K562 (cell line): ENCODE measurements at regions not wholly inside any gene's neighbourhood (a gene's known extent, or its start where the extent isn't known, plus 50 kb on each side); places are given as distances from the start of the nearest gene placed in this dataset.

Experiments
- ATAC-seq: fragments of 200-7000 bp; cut with Tn5 transposase; 3 replicates; pipeline ENCODE4 v1.9.1; 2020; ENCODE audit warnings: moderate library complexity
- BruUV-seq: library from RNA; stranded (reverse); fragments of 400-500 nt; replicated peaks from 2 replicates; lab custom pipeline; 2021; lab: Mats Ljungman, UMichigan
- CTCF ChIA-PET: fragments of 300-600 bp; formaldehyde crosslinking; extraction: SDS; loops from one replicate; lab custom pipeline; 2021; ENCODE audit warnings: low intra/inter-chr PET ratio; lab: Yijun Ruan, JAX
- POLR2A ChIA-PET: fragments of 300-600, 350-650 bp; sonication (Branson Sonifier 250); formaldehyde crosslinking; extraction: SDS; loops from one replicate; lab custom pipeline; 2021; ENCODE audit warnings: antibody characterized with exemption, inconsistent platforms; lab: Yijun Ruan, JAX
- DNase-seq, 4 experiments: peaks; one replicate each; pipeline versions ENCODE4 v3.0.0 to v3.0.0-alpha.2; 2011 to 2018; ENCODE audit warnings: low spot score in 3 of 4, mixed read lengths in 3 of 4; ENCODE audit errors: extremely low read depth in 1 of 4
- FAIRE-seq: peaks from 2 replicates; lab custom pipeline; 2011; peaks lifted over from hg19 to GRCh38; lab: Jason Lieb, UNC
- H2AFZ ChIP-seq: 2 replicates; pipeline ENCODE4 v1.6.0; 2011; ENCODE audit warnings: low read depth, low read length, control low read depth, inconsistent platforms
- H3K27ac ChIP-seq: fragments of 200-600 bp; 3 replicates; pipeline ENCODE4 v1.8.0; 2011; ENCODE audit warnings: low read depth, mild to moderate bottlenecking, control low read depth, inconsistent platforms, low read length, moderate library complexity, mixed read lengths; ENCODE audit errors: extremely low read depth
- H3K27me3 ChIP-seq, 2 experiments: fragments of 300-600 bp in 1 of 2; 2 replicates in 1 of 2; 3 replicates in 1 of 2; pipeline versions ENCODE4 v1.6.0 to v1.8.0; 2011; ENCODE audit warnings: inconsistent platforms in 2 of 2, low read length in 2 of 2, mild to moderate bottlenecking in 1 of 2, mixed read lengths in 1 of 2, moderate library complexity in 1 of 2; ENCODE audit not compliant: control insufficient read depth in 2 of 2, insufficient read depth in 2 of 2
- H3K36me3 ChIP-seq: fragments of 300-600 bp; 3 replicates; pipeline ENCODE4 v1.8.0; 2011; ENCODE audit warnings: mild to moderate bottlenecking, low read length, inconsistent platforms; ENCODE audit not compliant: control insufficient read depth, insufficient read depth
- H3K4me1 ChIP-seq, 2 experiments: fragments of 200-600 bp in 1 of 2; replicated peaks in 1 of 2; 2 replicates in 1 of 2; 3 replicates in 1 of 2; pipeline versions ENCODE4 v1.5.1 to v1.8.0; 2011; ENCODE audit warnings: inconsistent platforms in 2 of 2, low read length in 2 of 2, mild to moderate bottlenecking in 1 of 2, mixed read lengths in 1 of 2, moderate library complexity in 1 of 2; ENCODE audit not compliant: control insufficient read depth in 2 of 2, insufficient read depth in 2 of 2
- H3K4me2 ChIP-seq: 2 replicates; pipeline ENCODE4 v1.6.1; 2011; ENCODE audit warnings: low read length, control low read depth, inconsistent platforms, mixed read lengths; ENCODE audit not compliant: insufficient read depth
- H3K4me3 ChIP-seq: fragments of 200-600 bp; sonication (generic), shearing (Covaris generic); 2 replicates; pipeline ENCODE4 v1.5.1; 2016; ENCODE audit warnings: control low read depth, inconsistent platforms
- H3K79me2 ChIP-seq: fragments of 200-600 bp; 3 replicates; pipeline ENCODE4 v1.8.0; 2011; ENCODE audit warnings: low read length, inconsistent platforms; ENCODE audit not compliant: control insufficient read depth, insufficient read depth
- H3K9ac ChIP-seq, 2 experiments: 2 replicates each; pipeline versions ENCODE4 v1.6.0 to v1.6.1; 2011; ENCODE audit warnings: low read depth in 2 of 2, low read length in 2 of 2, control low read depth in 1 of 2, inconsistent platforms in 1 of 2, mild to moderate bottlenecking in 1 of 2, mixed read lengths in 1 of 2; ENCODE audit not compliant: insufficient read depth in 1 of 2
- H3K9me1 ChIP-seq: one replicate; pipeline ENCODE4 v1.6.0; 2011; ENCODE audit warnings: inconsistent platforms, mild to moderate bottlenecking, low read length, moderate library complexity; ENCODE audit not compliant: control insufficient read depth, insufficient read depth
- H3K9me3 ChIP-seq: replicated peaks from 2 replicates; pipeline ENCODE4 v1.5.1; 2011; ENCODE audit warnings: low read depth, low read length, inconsistent platforms; ENCODE audit not compliant: control insufficient read depth, insufficient read depth
- H4K20me1 ChIP-seq: replicated peaks from 2 replicates; pipeline ENCODE4 v1.6.1; 2011; ENCODE audit warnings: low read length, inconsistent platforms, mixed read lengths; ENCODE audit not compliant: control insufficient read depth, insufficient read depth
- ATF7 ChIP-seq: fragments of 450-650 bp; IDR thresholded peaks from 2 replicates; pipeline ENCODE4 v1.7.1; 2014; ENCODE audit warnings: mild to moderate bottlenecking, moderate library complexity
- CBFA2T2 ChIP-seq: fragments of 450-650 bp; conservative IDR thresholded peaks from 2 replicates; pipeline ENCODE4 v1.6.1; 2017; ENCODE audit warnings: mild to moderate bottlenecking
- CXXC5 ChIP-seq: fragments of 250-450 bp; sonication (Bioruptor Pico); IDR thresholded peaks from 2 replicates; pipeline ENCODE4 v1.8.0; 2022; ENCODE audit warnings: inconsistent platforms, mild to moderate bottlenecking, moderate library complexity
- EGR1 ChIP-seq: fragments of 450-650 bp; conservative IDR thresholded peaks from 2 replicates; pipeline ENCODE4 v1.6.1; 2017; ENCODE audit warnings: mild to moderate bottlenecking
- JUN ChIP-seq, 2 experiments: sonication (generic) in 1 of 2; formaldehyde crosslinking in 1 of 2; IDR thresholded peaks; 2 replicates each; pipeline versions ENCODE4 v1.6.1 to v1.8.0; 2012 to 2022; ENCODE audit warnings: borderline replicate concordance in 2 of 2, mild to moderate bottlenecking in 2 of 2, improper control_type of control experiment in 1 of 2, low read depth in 1 of 2, low read length in 1 of 2, missing genetic modification reagents in 1 of 2
- OTX1 ChIP-seq: fragments of 450-650 bp; formaldehyde crosslinking; IDR thresholded peaks from 2 replicates; pipeline ENCODE4 v1.4.0; 2022; ENCODE audit warnings: mild to moderate bottlenecking
- POLR2H ChIP-seq: IDR thresholded peaks from 2 replicates; pipeline ENCODE4 v1.6.1; 2016; ENCODE audit warnings: missing genetic modification characterization, low read depth, mild to moderate bottlenecking, control low read depth, missing compliant biosample characterization, moderate library complexity
- TEAD2 ChIP-seq: fragments of 450-650 bp; IDR thresholded peaks from 2 replicates; pipeline ENCODE4 v1.6.1; 2016; ENCODE audit warnings: missing genetic modification characterization, control low read depth, missing compliant biosample characterization
- ZNF764 ChIP-seq: fragments of 250-450 bp; sonication (Bioruptor Pico); IDR thresholded peaks from 2 replicates; pipeline ENCODE4 v1.4.0; 2020; ENCODE audit warnings: low read depth, mild to moderate bottlenecking, moderate library complexity
- WGBS: fragments of 100-300 bp; shearing (Covaris generic); methylation state at CpG from one replicate; pipeline ENCODE4 v1.1.6; 2016; ENCODE audit warnings: low coverage, mixed read lengths; ENCODE audit not compliant: insufficient coverage; ENCODE audit errors: missing lambda C conversion rate; 5-methylcytosine and 5-hydroxymethylcytosine counted together
- in situ Hi-C: fragments of 300-500 bp; cut with MboI; formaldehyde crosslinking; loops from 4 replicates; pipeline ENCODE4 v1.15.0; 2018; ENCODE audit warnings: inconsistent platforms, mixed read lengths
- intact Hi-C: fragments of 100-400 bp; cut with micrococcal nuclease; formaldehyde crosslinking; loops from 2 replicates; pipeline ENCODE4 v1.14.2; 2022
- TF ChIP-seq, protein P1 (sequence below), 2 experiments: fragments of 450-650 bp; conservative IDR thresholded peaks; 2 replicates each; pipeline ENCODE4 v1.6.1; 2017; ENCODE audit warnings: mild to moderate bottlenecking in 2 of 2, moderate library complexity in 2 of 2
- TF ChIP-seq, protein P2 (sequence below): fragments of 250-450 bp; sonication (Bioruptor Pico); IDR thresholded peaks from 2 replicates; pipeline ENCODE4 v1.8.0; 2022; ENCODE audit warnings: moderate library complexity, mild to moderate bottlenecking, inconsistent platforms

DNA sequence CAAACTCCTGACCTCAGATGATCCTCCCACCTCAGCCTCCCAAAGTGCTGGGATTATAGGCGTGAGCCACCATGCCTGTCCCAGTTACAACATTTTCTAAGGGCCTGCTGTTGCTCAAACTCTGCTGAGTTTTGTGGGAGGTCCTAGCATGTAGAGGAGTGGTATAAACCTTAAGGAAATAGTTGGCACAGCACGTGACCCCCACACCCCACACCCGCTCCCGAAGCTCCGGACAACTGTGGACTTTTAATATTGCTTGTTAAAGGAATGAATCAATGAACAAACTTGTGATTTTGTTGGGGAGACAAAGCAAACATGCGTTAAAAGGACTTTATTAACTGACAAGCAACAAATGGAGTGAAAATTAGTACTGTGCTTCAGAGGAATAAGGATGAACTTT, 137.8 kb upstream of the GATA6 start (continued):
- TF ChIP-seq OTX1 (CRISPR knock-in tag) (no peak), POLR2H (tag) (no peak), ATF7 (no peak), ZNF764 (CRISPR knock-in tag) (no peak)
- TF ChIP-seq, protein P1, sequence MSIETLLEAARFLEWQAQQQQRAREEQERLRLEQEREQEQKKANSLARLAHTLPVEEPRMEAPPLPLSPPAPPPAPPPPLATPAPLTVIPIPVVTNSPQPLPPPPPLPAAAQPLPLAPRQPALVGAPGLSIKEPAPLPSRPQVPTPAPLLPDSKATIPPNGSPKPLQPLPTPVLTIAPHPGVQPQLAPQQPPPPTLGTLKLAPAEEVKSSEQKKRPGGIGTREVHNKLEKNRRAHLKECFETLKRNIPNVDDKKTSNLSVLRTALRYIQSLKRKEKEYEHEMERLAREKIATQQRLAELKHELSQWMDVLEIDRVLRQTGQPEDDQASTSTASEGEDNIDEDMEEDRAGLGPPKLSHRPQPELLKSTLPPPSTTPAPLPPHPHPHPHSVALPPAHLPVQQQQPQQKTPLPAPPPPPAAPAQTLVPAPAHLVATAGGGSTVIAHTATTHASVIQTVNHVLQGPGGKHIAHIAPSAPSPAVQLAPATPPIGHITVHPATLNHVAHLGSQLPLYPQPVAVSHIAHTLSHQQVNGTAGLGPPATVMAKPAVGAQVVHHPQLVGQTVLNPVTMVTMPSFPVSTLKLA (conservative IDR thresholded peaks at IDR 0.05) = no peak

DNA sequence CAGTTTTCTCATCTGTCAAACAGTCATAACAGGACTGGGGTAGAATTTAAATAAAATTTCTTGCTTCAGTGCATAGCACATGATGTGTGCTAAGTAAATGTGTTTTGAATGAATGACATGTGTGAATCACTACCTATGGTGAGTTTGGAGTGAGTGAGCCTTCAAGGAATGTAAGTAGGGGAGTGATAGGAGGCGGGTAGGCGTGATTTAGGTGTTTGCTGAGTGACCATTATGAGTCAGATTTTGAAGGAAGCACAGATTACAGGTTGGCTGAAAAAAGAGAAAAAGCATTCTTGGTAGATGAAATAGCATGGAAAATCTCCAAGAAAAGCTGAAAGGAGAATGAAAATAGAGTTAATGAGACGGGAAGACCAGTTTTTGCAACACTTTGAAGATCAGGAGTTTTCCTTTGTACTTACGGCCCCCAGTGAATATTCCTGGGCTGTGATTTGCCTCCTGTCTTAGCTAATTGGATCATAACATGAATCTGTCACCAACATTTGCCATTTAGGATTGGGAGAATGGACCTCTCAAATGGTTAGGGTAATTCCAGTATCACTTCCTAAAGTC, 136.9 kb upstream of the GATA6 start:
- no peak overlapping the region for H2AFZ ChIP-seq
- no peaks in the 10 kb centered on the region; the same call in 1 of the 2 replicates for H3K9me3 ChIP-seq
- FAIRE-seq (peak; percentile 57), ATAC-seq (no peak), DNase-seq (no peak)
- in situ Hi-C loops (no loop called here), intact Hi-C loops (no loop called here)
- H3K9me1 ChIP-seq = no peaks in the 10 kb centered on the region
- H3K4me2 ChIP-seq = no peak overlapping the region
- no peaks in the 10 kb centered on the region for H3K4me1 ChIP-seq
- no peak overlapping the region for H3K4me3 ChIP-seq
- peaks cover 39 to 45% of the 10 kb centered on the region in 2 experiments for H3K27me3 ChIP-seq
- H3K9ac ChIP-seq = no peak overlapping the region
- 4% methylated on average over 4 of the region's 4 CpGs for WGBS
- no peaks in the 10 kb centered on the region for H4K20me1 ChIP-seq
- POLR2A ChIA-PET = no interaction called here
- CTCF ChIA-PET = no interaction called here
- no TSS peak for BruUV-seq
- no peak overlapping the region for H3K27ac ChIP-seq
- H3K79me2 ChIP-seq = no peaks in the 10 kb centered on the region
- no peaks in the 10 kb centered on the region for H3K36me3 ChIP-seq
- TF ChIP-seq JUN (IDR thresholded peaks at IDR 0.05; ENCODE audit: borderline replicate concordance, low read depth, low read length) (no peak), JUN (CRISPR knock-in tag; IDR thresholded peaks at IDR 0.05; ENCODE audit: borderline replicate concordance) (no peak), CXXC5 (CRISPR knock-in tag) (peak; percentile 28; the same call in 1 of the 2 replicates), CBFA2T2 (peak; percentile 25; the same call in 1 of the 2 replicates), EGR1 (peak; percentile 54), TEAD2 (no peak)
- TF ChIP-seq, protein P2, sequence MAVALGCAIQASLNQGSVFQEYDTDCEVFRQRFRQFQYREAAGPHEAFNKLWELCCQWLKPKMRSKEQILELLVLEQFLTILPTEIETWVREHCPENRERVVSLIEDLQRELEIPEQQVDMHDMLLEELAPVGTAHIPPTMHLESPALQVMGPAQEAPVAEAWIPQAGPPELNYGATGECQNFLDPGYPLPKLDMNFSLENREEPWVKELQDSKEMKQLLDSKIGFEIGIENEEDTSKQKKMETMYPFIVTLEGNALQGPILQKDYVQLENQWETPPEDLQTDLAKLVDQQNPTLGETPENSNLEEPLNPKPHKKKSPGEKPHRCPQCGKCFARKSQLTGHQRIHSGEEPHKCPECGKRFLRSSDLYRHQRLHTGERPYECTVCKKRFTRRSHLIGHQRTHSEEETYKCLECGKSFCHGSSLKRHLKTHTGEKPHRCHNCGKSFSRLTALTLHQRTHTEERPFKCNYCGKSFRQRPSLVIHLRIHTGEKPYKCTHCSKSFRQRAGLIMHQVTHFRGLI (CRISPR knock-in tag) = no peak
